NB4 (cell line): ENCODE measurements at regions not wholly inside any gene's neighbourhood (a gene's known extent, or its start where the extent isn't known, plus 50 kb on each side); places are given as distances from the start of the nearest gene placed in this dataset.

Source experiments
- CTCF ChIP-seq: IDR thresholded peaks from one replicate; pipeline ENCODE4 v1.5.1; 2012; ENCODE audit warnings: low read depth, low read length
- MAX ChIP-seq: IDR thresholded peaks from 2 replicates; pipeline ENCODE4 v1.6.1; 2011; ENCODE audit warnings: low read depth, low read length
- MYC ChIP-seq: IDR thresholded peaks from 2 replicates; pipeline ENCODE4 v1.6.1; 2011; ENCODE audit warnings: low read depth, low read length
- POLR2A ChIP-seq: IDR thresholded peaks from 2 replicates; pipeline ENCODE4 v1.6.1; 2011; ENCODE audit warnings: mild to moderate bottlenecking; ENCODE audit not compliant: insufficient read length; ENCODE audit errors: extremely low read depth

GRCh38 chr6:76790045-76790796, 673.1 kb downstream of the HTR1B start:
- TF ChIP-seq CTCF (no peak), POLR2A (no peak), MYC (no peak), MAX (no peak)
